Stimulated activated CD4-positive, alpha-beta T cell treated with anti-CD3 and anti-CD28 coated beads, Interleukin-1b, Interleukin-23, amount 100 ng/mL, for 48 hours (primary cell): ENCODE measurements at regions not wholly inside any gene's neighbourhood (a gene's known extent, or its start where the extent isn't known, plus 50 kb on each side); places are given as distances from the start of the nearest gene placed in this dataset.
A peak's percentile ranks its signal among the peaks of the same experiment; 100 is the strongest.

Experiments
- DNase-seq: peaks from one replicate; pipeline ENCODE4 v3.0.0-alpha.2; 2020

DNA sequence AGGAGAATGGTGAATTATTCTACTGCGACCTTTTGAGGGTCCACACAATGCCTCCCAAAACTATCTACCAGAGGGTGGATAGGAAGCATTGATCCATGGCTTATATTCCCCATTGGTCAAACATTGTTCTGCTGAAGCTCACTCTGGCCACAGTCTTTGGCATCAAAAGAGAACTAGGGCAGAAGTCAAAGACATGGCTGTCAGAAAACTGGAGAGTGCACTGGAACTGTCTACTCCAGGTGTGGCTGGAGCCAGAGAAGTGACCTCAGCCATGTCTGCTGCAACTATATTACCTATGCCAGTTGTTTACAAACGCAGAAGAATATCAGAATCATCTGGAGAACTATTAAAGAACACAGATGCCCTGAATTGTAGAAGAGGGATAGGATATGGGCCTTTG is 238.7 kb upstream of the USP25 start:
- no peak for DNase-seq

DNA sequence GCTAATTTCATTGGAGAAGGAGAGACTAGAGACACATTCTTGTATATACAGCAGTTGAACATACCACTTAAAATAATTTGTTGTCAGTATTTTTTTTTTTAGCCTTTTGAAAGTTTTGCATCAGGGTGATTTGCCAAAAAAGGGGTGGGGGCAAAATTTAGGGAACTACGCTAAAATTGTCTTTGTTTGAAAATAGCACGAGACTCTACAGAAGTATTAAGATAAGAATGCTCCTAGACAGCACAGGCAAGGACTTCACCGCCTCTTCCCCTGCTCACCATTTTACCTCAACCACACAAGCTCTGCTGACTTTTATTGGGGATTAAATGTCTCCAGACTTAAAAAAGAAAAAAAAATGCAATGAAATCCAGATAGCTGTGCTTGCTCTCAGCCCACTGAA is 236.1 kb upstream of the USP25 start:
- DNase-seq, result no peak

DNA sequence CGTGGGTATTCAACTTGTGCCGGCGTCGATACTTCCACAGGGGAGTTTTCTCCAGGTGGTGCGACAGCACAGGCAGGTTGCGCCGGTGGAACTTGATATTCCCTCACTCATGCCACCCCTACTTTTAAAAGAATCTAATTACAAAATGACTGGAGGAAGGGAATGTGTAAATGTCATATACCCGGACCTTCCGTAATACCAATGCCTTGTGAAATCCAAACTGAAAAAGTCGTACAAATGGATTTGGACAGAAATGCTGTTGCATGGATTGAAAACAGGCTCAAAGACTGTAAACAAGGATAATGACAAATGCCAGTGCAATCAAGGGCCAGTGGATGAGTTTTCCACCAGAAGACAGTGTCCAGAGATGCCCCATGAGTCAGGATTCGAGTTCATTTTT is 235.3 kb upstream of the USP25 start:
- no peak for DNase-seq

- DNase-seq, result no peak
Observed at GRCh38 chr21:15495965-15496364, 233.8 kb upstream of the USP25 start.

DNA sequence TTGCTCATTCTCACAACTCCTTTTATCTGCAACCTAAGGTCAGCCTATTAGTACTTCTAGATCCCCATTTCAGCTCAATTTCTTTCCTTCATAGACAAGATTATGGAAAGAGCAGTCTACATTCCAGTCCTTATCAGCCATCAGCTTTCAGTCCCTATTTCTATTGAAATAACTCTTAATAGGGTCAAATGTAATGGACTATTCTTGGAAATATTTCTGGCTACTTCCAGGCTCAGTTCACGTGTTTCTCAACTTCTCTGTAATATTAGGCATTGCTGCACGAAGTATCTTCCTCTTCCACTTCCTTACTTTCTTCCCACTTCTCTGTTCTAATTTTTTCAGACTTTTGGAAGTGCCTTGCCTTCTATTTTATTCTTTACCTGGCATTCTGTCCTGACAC is 232.9 kb upstream of the USP25 start:
- DNase-seq, result no peak

- no peak for DNase-seq
Observed at GRCh38 chr21:15498455-15498854, 231.3 kb upstream of the USP25 start.

GRCh38 chr21:15506086-15506485 is 223.7 kb upstream of the USP25 start:
- DNase-seq, result no peak

GRCh38 chr21:15508554-15508953 is 221.2 kb upstream of the USP25 start:
- no peak for DNase-seq

DNA sequence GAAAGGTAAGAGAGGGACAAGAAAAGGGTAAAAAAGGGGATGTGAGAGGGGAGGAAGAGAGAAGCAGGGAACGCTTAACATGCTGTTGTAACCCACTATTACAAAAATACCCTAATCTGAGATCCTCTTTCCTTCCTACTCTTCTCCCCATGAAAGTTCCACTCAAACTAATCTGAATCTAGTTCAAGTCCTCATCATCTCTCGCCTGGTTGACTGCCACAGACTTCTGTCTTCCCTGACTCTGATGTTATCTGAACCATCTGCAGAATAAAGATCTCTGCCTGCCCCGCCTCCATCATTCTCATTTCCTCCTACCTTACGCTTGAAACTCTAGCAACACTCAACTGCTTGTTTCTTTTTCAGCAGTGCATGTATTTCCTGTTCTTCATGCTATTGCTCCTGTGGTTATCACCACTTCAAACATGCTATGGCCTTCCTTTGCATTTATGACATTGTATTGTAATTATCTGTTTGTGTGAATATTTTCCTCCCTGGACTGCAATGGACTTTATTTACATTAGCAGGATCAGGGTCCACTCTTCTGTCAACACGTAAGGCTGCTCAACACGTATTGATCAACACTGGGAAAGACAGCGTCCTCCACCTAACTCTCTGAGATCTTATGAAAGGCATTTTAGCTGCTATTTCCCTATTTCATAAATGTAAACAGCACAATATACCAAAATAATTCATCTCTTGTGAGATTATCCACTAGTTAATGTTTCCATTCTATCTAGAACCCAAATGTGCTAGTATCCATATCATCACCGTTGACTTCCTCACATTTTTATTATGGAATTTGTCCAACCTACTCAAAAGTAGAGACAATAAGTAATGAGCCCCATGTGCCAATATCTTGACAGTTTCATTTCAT is 215.5 kb upstream of the USP25 start:
- peak; percentile 32 for DNase-seq

- no peak for DNase-seq
Observed at GRCh38 chr21:15515908-15516307, 213.9 kb upstream of the USP25 start.

DNA sequence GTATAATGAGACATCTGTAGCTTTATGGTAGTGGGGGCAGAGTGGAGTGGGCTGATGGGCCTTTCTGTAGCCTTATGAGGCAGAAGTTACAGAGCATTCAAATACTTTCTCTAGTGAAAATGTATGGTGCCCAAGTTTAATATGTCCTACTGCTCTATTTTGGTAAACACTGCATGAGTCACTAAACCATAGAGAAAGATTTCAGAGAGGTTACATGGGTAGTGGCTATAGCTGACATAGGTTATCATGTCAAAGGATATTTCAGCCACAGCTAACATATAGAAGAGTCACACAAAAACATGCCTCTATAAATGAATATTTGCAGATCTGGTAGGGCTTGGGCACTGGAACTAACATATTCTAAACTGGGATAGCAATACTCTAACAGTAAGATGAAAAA is 212.4 kb upstream of the USP25 start:
- no peak for DNase-seq

DNA sequence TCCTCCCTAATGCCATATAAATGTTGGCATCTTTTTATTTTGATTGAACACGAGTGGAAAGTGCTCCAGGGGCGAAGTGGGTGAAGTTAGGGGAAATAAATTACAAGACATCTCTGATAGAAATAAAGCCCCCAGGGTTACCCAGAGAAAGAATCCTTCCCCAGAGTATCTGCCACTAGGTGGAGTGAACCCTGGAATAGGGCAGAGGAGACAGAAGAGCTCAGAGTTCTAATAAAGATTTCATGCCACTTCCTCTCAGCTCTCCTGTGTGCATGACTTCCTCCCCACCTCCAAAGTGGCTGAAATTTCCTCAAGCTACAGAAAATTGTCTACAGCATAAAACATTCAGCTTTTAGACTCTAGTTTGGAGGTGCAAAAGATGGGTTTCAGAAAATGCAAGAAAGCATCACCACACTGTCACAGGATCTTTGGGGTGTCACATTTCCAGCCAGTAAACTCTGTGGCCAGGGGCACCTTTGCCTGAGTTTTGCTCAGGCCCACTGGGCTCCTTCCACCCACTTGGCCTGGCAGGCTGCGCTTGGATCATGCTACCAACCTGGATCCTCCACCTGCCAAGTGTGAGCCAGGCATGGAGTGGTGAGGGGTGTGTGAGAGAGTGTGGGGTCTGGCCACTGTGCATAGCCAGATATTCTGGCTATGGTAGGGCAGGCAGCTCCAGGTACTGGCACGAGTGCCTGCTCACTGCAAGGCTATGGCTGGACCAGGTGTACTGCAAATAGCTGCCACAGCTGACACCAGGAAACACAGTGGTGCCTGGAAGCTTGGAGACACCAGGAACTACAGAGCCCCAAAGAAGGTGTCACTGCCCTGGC is 208.8 kb upstream of the USP25 start:
- DNase-seq, result no peak

- DNase-seq, result no peak
Observed at GRCh38 chr21:15521644-15522001, 208.2 kb upstream of the USP25 start.

DNA sequence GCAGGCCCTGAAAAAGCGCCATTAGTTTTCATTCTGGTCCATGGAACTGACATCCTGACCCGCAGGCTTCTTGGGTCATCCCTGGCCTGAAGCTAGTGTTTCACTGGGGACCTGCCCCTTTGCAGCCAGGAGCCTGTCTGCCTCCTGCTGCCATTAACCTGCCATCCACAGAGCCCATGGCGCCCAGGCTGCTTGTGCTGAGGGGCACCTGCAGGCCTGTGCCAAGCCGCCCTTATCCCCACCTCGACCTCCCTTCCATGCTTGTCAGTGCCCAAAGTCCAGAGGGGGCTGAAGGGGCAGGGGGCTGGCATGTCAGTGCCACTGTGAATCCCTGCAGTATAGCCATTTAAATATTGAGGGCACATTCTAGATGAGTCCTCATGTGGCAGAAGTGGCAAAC is 207.6 kb upstream of the USP25 start:
- DNase-seq, result no peak

- DNase-seq, result no peak
Observed at GRCh38 chr21:15524855-15525254, 204.9 kb upstream of the USP25 start.

DNA sequence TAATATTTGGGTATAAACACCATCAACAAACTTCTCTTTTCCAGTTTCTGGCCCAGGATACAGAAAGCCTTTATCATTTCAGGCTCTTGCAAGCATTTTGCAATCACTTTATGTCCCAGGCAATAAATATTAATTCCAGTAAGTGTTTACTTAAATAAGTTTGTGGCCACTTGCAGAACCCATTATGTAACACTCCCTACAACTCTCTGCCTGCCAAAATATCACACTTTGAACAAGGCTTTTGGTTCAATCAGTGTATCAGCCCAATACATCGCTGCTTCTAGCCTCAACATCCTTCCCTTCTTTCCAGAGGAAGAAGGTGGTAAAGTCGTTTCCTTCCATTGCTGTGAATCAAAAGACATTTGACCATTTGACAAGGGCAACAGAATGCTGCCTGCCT is 203.0 kb upstream of the USP25 start:
- no peak for DNase-seq

DNA sequence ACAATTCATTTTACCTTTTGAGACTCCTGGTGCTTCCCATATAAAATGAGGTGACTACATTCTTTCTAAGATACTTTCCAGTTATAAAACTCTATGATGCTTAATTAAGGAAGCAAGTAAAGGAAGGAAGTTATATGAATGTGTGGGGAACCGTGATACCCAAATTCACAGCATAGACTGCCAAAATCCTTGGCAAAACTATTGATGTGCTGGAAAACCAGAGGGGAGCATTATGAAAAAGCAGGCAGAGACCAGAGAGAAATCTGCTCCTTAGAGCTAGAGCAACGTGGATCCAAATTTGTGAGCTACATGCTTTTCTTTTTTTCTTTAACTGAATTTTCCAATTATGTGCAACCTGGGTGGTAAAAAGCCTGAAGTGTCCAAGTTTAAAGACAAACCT is 201.4 kb upstream of the USP25 start:
- DNase-seq, result no peak

- no peak for DNase-seq
Observed at GRCh38 chr21:15531986-15532385, 197.8 kb upstream of the USP25 start.

- no peak for DNase-seq
Observed at GRCh38 chr21:15533618-15534017, 196.2 kb upstream of the USP25 start.

DNA sequence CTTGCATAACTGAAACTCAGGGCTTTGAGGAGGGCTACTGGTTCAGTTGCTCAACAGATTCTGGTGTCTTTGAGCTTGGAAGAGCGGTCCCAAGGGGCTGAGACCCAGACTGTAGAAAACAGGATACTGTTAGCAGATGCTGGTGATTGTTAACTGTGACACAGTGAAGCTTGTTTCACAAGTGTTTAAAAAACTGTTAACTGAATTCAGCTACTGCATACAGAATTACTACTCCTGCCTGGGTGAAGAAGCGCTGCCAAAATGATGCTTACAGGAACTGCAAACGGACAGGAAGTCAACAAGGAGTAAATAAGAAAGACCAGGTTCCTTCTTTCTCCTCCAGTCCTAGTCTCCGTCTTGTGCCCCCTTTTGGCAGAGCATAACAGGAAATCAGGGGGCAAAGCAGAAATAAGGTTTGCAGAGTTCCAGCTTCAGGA is 195.3 kb upstream of the USP25 start:
- no peak for DNase-seq

- no peak for DNase-seq
Observed at GRCh38 chr21:15539376-15539775, 190.4 kb upstream of the USP25 start.

DNA sequence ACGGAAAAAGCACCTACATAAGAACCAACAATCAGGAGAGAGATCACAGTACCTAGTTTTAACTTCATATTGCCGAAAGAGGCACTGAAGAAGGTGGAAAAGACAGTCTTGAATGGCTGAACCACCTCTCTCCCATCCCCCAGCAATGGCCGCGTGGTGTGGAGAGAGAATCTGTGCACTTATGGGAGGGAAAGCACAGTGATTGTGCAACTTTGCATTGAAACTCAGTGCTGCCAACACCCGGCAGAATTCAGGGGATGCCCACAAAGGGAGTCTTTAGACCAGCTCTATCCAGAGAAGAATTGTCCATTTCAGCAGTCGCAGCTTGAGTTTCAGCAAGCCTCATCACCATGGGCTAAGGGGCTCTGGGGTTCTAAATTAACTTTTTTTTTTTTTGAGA is 186.3 kb upstream of the USP25 start:
- no peak for DNase-seq

DNA sequence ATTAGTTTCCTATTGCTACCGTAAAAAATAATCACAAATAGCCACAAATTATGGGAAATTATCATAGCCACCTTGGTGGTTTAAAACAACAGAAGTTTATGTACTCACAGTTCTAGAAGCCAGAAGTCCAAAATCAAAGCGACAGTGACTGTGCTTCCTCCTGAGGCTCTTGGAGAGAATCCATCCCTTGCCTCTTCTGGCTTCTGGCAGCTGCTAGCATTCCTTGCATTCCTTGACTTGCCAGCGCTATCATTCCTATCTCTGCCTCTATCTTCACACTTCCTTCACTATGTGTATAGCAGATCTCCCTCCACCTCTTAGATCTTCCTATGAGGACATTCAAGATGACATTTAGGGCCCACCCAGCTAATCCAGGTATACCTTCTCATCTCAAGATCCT is 180.1 kb upstream of the USP25 start:
- DNase-seq, result no peak

DNA sequence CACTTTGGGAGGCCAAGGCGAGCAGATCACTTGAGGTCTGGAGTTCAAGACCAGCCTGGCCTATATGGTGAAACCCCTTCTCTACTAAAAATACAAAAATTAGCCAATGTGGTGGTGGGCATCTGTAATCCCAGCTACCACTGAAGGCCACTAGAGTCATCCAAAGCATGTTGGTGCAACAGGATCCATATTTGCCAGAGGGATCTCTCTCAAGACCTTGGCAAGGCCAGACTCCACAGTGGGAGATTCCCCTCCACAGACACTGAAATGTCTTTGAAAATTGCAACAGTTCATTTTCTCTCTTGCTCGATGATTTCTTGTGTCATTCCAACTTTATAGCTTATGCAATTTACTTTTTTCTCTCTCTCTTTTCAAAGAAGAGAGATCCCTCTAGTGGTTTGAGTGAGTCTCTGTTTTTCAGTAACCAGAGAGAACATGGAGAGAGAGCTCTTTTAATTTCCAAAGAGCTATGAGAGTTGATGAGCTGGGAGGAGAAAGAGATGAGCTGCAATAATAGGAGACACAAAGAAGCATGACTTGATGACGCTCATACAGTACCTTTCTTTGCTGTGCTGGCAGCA is 176.8 kb upstream of the USP25 start:
- no peak for DNase-seq
